ENCODE measurements at regions not wholly inside any gene's neighbourhood (a gene's known extent, or its start where the extent isn't known, plus 50 kb on each side); places are given as distances from the start of the nearest gene placed in this dataset.
A peak's percentile ranks its signal among the peaks of the same experiment; 100 is the strongest.

DNA sequence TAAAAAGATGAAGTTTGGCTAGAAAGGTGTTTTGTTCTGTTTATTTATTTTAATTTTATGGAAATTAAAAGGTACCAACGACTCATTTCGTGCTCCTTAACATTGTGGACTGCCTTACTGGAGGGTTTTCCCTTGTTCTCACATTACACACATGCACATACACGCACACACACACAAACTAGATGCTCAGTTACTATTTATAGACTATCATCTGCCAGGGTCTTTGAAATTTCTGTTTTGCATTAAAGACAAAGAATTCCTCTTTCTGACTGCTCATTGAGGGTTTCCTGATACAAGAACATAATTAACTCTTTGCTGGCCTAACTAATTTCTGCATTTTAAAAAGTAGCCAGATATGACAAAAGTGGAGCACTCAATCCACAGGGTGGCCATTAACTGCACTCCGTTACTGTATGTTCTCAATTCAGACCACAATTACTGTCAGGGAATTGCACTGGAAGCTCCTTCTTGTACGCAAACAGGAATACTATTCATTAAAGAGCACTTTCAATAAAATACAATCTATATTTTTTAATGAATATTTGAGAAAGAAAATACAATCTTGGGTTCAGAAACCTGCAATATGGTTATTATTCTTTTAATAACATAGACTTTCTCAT is 366.9 kb upstream of the GALNT5 start:
- Histone ChIP-seq H3K27me3 (no peaks in the 10 kb centered on the region), H3K36me3 (no peaks in the 10 kb centered on the region), H3K9me3 (no peaks in the 10 kb centered on the region), H3K27ac (peak overlapping the region in 1 of 4 donors; percentile 80), H3K4me1 (peaks cover 0 to 33% (median 4%) of the 10 kb centered on the region in 4 donors), H3K4me3 (no peak overlapping the region)
- DNase-seq (ENCODE audit: low spot score in 2 of 2), result no peak
- no peak for TF ChIP-seq POLR2A (IDR thresholded peaks at IDR 0.05)
- TF ChIP-seq EP300 (IDR thresholded peaks at IDR 0.05), result no peak
- no peak for TF ChIP-seq CTCF (IDR thresholded peaks at IDR 0.05)
- WGBS, 2 donors, result 65 to 66% methylated on average over 5 of the region's 5 CpGs

DNA sequence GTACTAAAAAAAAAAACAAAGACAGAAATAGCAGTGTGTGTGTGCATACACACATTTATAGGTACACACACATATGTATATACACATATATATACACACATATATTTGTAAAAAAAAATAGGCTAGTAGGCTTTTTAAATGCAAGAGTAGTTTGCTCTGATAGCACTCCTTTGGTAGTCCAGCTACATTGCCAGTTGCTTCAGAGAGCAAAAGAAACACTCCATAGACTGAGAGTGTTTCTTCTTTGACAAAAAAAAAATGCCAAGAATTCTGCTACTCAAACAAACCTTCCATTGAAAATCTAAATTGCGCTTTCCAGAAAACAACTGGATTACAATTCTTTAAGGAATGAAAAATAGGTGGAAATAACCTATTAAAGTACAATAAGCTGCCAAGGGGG is 365.9 kb upstream of the GALNT5 start:
- Histone ChIP-seq H3K4me1 (peaks cover 0 to 33% (median 4%) of the 10 kb centered on the region in 4 donors), H3K36me3 (no peaks in the 10 kb centered on the region), H3K27me3 (no peaks in the 10 kb centered on the region), H3K27ac (peak overlapping the region in 2 of 4 donors; percentile 4 to 80), H3K4me3 (no peak overlapping the region), H3K9me3 (no peaks in the 10 kb centered on the region)
- no peak for DNase-seq (ENCODE audit: low spot score in 2 of 2)
- 49 to 55% methylated on average over 1 of the region's 1 CpG for WGBS, 2 donors
- TF ChIP-seq POLR2A (IDR thresholded peaks at IDR 0.05) (no peak), CTCF (IDR thresholded peaks at IDR 0.05) (no peak), EP300 (IDR thresholded peaks at IDR 0.05) (no peak)

DNA sequence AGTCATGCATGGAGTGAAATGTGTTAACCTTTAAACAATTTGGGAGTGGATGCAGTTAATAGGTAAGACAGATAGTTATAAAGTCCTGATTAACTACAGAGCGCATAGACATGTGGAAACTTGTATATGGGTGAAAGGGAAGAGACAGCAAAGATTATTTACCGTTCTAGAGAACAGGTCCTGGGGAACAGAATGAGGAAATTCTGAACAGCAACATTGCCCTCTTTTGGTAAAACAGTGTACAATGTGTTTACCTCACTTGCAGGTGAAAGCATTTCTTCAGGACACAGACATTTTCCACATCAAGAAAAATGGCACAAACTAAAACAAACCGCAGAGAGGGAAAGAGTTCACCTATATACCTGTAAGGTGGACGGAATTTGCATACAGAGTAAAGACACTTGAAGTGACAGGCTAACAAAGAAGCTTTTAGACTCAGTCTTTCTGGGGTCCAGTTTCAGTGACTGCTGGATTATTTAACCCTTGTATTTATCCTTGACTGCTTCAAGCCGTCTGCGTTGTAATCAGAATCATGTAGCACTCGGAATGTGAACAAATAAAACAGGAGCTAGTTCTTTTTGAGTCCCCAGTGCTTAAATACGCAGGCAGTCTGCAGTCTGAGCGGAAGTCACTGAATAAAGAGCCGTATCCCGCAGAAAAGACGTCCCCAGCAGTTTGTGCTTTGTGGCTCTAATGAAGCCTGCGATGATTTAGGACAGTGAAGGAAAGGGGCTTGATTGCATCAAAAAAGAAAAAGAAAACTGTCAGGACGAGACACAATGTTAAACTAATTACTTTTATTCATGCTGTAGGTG is 364.8 kb upstream of the GALNT5 start:
- no peak for TF ChIP-seq POLR2A (IDR thresholded peaks at IDR 0.05)
- TF ChIP-seq CTCF (IDR thresholded peaks at IDR 0.05), result peak; percentile 27 to 70 (median 49)
- TF ChIP-seq EP300 (IDR thresholded peaks at IDR 0.05), result peak in 1 of 2 donors; percentile 39
- Histone ChIP-seq H3K9me3 (no peaks in the 10 kb centered on the region), H3K4me3 (peak overlapping the region; percentile 10 to 41 (median 19)), H3K27me3 (no peaks in the 10 kb centered on the region), H3K4me1 (peaks cover 0 to 33% (median 4%) of the 10 kb centered on the region in 4 donors), H3K27ac (peak overlapping the region in 3 of 4 donors; percentile 4 to 80 (median 41)), H3K36me3 (no peaks in the 10 kb centered on the region)
- DNase-seq (ENCODE audit: low spot score in 2 of 2), result peak in 1 of 2 donors; percentile 7
- 5% methylated on average over 14 of the region's 14 CpGs for WGBS, 2 donors

DNA sequence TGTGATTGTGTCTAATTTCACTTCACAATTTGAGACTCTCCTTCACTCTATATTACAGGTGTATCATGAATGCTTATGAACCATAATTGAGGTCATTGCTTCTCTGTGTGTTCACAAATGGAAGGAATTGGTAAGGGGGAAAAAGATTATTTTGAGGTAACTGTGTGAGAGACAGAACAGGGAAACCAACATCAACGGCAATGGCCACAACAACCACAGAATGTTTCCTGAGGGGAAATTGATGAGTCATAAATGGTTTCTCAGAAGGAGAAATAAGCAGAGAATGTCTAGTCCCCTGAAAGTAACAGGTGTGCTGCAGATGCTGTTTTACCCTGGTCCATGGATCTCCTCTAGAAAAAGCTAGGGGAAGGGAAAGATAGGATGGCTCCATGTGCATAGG is 361.2 kb upstream of the GALNT5 start:
- Histone ChIP-seq H3K4me3 (no peak overlapping the region), H3K9me3 (no peaks in the 10 kb centered on the region), H3K27ac (no peak overlapping the region), H3K36me3 (no peaks in the 10 kb centered on the region), H3K27me3 (no peaks in the 10 kb centered on the region), H3K4me1 (peaks cover 0 to 24% (median 4%) of the 10 kb centered on the region in 4 donors)
- TF ChIP-seq CTCF (IDR thresholded peaks at IDR 0.05), result no peak
- no peak for TF ChIP-seq EP300 (IDR thresholded peaks at IDR 0.05)
- no peak for TF ChIP-seq POLR2A (IDR thresholded peaks at IDR 0.05)
- DNase-seq (ENCODE audit: low spot score in 2 of 2), result no peak
- 52 to 59% methylated on average over 1 of the region's 1 CpG for WGBS, 2 donors

DNA sequence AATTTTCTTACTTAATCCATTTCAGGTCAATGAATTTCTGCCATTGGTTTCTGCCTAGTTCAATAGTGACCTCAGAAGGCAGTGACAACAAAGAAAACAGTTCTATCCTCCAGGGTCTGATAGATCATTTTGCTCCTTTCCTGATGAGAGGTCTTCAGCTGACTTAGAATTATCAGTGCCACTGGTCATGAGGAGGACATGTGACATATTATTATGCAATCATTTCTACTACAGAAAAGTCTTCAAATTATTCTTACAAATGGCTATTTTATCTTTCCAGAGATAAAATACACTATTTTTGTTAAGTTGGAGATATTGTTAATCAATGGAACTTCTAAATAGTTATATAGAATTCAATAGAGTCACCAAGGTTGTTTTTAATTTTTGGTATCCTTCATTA is 360.0 kb upstream of the GALNT5 start:
- no peak for TF ChIP-seq CTCF (IDR thresholded peaks at IDR 0.05)
- TF ChIP-seq POLR2A (IDR thresholded peaks at IDR 0.05), result no peak
- TF ChIP-seq EP300 (IDR thresholded peaks at IDR 0.05), result no peak
- Histone ChIP-seq H3K27ac (no peak overlapping the region), H3K4me3 (no peak overlapping the region), H3K36me3 (no peaks in the 10 kb centered on the region), H3K4me1 (peaks cover 0 to 11% (median 1%) of the 10 kb centered on the region in 4 donors), H3K27me3 (no peaks in the 10 kb centered on the region), H3K9me3 (peaks cover 0 to 7% (median 2%) of the 10 kb centered on the region in 4 donors)
- no peak for DNase-seq (ENCODE audit: low spot score in 2 of 2)

Data from tibial nerve (tissue), 4 donors.